OCI-LY7 (cell line): ENCODE measurements at regions not wholly inside any gene's neighbourhood (a gene's known extent, or its start where the extent isn't known, plus 50 kb on each side); places are given as distances from the start of the nearest gene placed in this dataset.
"Not testable (repeated sequence)": the region's sequence is repeated elsewhere in the genome, so short reads cannot be mapped to it uniquely, and the experiment has no call there.

Source experiments
- BruUV-seq: library from RNA; stranded (reverse); fragments of 400-500 nt; replicated peaks from 2 replicates; lab custom pipeline; 2021; lab: Mats Ljungman, UMichigan
- CTCF ChIA-PET: fragments of 300-600 bp; sonication (Branson Sonifier 250); formaldehyde crosslinking; loops from one replicate; lab custom pipeline; 2022; ENCODE audit warnings: antibody characterized with exemption; ENCODE audit not compliant: unreplicated experiment; lab: Charles Lee
- POLR2A ChIA-PET: fragments of 300-600 bp; sonication (Branson Sonifier 250); formaldehyde crosslinking; loops from one replicate; lab custom pipeline; 2022; ENCODE audit warnings: antibody characterized with exemption; lab: Charles Lee
- DNase-seq: peaks from one replicate; pipeline ENCODE4 v3.0.0-alpha.2; 2015; ENCODE audit warnings: low spot score
- H2AFZ ChIP-seq: fragments of 200-600 bp; sonication (generic), shearing (Covaris generic); 2 replicates; pipeline ENCODE4 v1.6.1; 2014; ENCODE audit warnings: mild to moderate bottlenecking, antibody characterized with exemption, low read length, moderate library complexity
- H3K27ac ChIP-seq: fragments of 200-600 bp; sonication (generic); 2 replicates; pipeline ENCODE4 v1.5.1; 2014; ENCODE audit warnings: mixed run types, low read depth, mild to moderate bottlenecking, moderate library complexity, low read length, inconsistent platforms; ENCODE audit not compliant: poor library complexity, severe bottlenecking
- H3K36me3 ChIP-seq: fragments of 200-600 bp; sonication (generic); 2 replicates; pipeline ENCODE4 v1.6.1; 2014; ENCODE audit warnings: mild to moderate bottlenecking, antibody characterized with exemption, low read length, moderate library complexity, mixed read lengths; ENCODE audit not compliant: insufficient read depth
- H3K4me1 ChIP-seq: fragments of 200-600 bp; sonication (generic); 2 replicates; pipeline ENCODE4 v1.5.1; 2014; ENCODE audit warnings: mild to moderate bottlenecking, low read length; ENCODE audit not compliant: insufficient read depth, poor library complexity, severe bottlenecking
- H3K4me2 ChIP-seq: fragments of 200-600 bp; sonication (generic); 2 replicates; pipeline ENCODE4 v1.6.1; 2014; ENCODE audit warnings: mild to moderate bottlenecking, low read length
- H3K4me3 ChIP-seq: fragments of 200-600 bp; sonication (generic); 2 replicates; pipeline ENCODE4 v1.5.1; 2014; ENCODE audit warnings: mild to moderate bottlenecking, low read depth, low read length; ENCODE audit not compliant: poor library complexity, severe bottlenecking
- H3K79me2 ChIP-seq: fragments of 200-600 bp; sonication (generic); 2 replicates; pipeline ENCODE4 v1.6.1; 2016; ENCODE audit warnings: low read depth, mild to moderate bottlenecking, low read length, moderate library complexity, mixed read lengths; ENCODE audit not compliant: insufficient read depth
- H3K9me2 ChIP-seq: fragments of 200-600 bp; sonication (generic); 2 replicates; pipeline ENCODE4 v1.6.1; 2016; ENCODE audit warnings: mild to moderate bottlenecking, low read length, mixed read lengths; ENCODE audit not compliant: insufficient read depth
- H3K9me3 ChIP-seq: fragments of 200-600 bp; sonication (generic); 2 replicates; pipeline ENCODE4 v1.6.1; 2014; ENCODE audit warnings: mild to moderate bottlenecking, mixed run types, low read length, mixed read lengths
- H4K20me1 ChIP-seq: fragments of 200-600 bp; sonication (generic); 2 replicates; pipeline ENCODE4 v1.6.1; 2014; ENCODE audit warnings: mild to moderate bottlenecking, antibody characterized with exemption, low read length, moderate library complexity, mixed read lengths; ENCODE audit not compliant: insufficient read depth
- CTCF ChIP-seq: fragments of 200-600 bp; sonication (generic); conservative IDR thresholded peaks from 2 replicates; pipeline ENCODE4 v1.5.1; 2014; ENCODE audit warnings: mild to moderate bottlenecking, antibody characterized with exemption, low read length, moderate library complexity, mixed read lengths
- EZH2phosphoT487 ChIP-seq: fragments of 200-600 bp; sonication (generic); IDR thresholded peaks from 2 replicates; pipeline ENCODE4 v1.6.1; 2018; ENCODE audit warnings: low read depth, borderline replicate concordance, mild to moderate bottlenecking, mixed run types, antibody characterized with exemption, low read length, moderate library complexity, mixed read lengths
- intact Hi-C: fragments of 100-400 bp; cut with micrococcal nuclease; formaldehyde crosslinking; loops from one replicate; pipeline ENCODE4 v1.10.0; 2022; ENCODE audit not compliant: unreplicated experiment

- CTCF ChIA-PET, result no interaction called here
- Histone ChIP-seq H3K79me2 (no peaks in the 10 kb centered on the region), H3K36me3 (no peaks in the 10 kb centered on the region), H2AFZ (no peak overlapping the region), H3K4me2 (no peak overlapping the region), H3K4me3 (no peak overlapping the region), H3K27ac (no peak overlapping the region), H3K9me3 (no peaks in the 10 kb centered on the region), H4K20me1 (no peaks in the 10 kb centered on the region), H3K9me2 (no peaks in the 10 kb centered on the region), H3K4me1 (no peaks in the 10 kb centered on the region)
- no TSS peak for BruUV-seq
- POLR2A ChIA-PET, result no interaction called here
- DNase-seq, result no peak
- TF ChIP-seq EZH2phosphoT487 (no peak), CTCF (no peak)
- intact Hi-C loops, result loop anchor here (5.0 kb wide), 1 partner anchor 1030 kb away; no protein-coding TSS in a partner anchor
Measured at GRCh38 chr5:34467436-34467835, 188.7 kb upstream of the RAI14 start.

- H3K4me2 ChIP-seq, POLR2A ChIA-PET, H2AFZ ChIP-seq, BruUV-seq, H3K27ac ChIP-seq, H3K79me2 ChIP-seq, H3K36me3 ChIP-seq, H3K9me3 ChIP-seq, H3K9me2 ChIP-seq, DNase-seq, CTCF ChIA-PET, H3K4me1 ChIP-seq, H3K4me3 ChIP-seq, H4K20me1 ChIP-seq: not testable (repeated sequence)
- intact Hi-C loops, result loop anchor here (5.0 kb wide), 1 partner anchor 1031 kb away; no protein-coding TSS in a partner anchor
Measured at GRCh38 chr5:34467984-34468383, 188.1 kb upstream of the RAI14 start.

GRCh38 chr5:34469971-34470370, 186.2 kb upstream of the RAI14 start:
- intact Hi-C loops, result loop anchor here (5.0 kb wide), 3 partner anchors 427 to 1033 kb away; no protein-coding TSS in a partner anchor
- no peak for DNase-seq
- no peaks in the 10 kb centered on the region for H3K36me3 ChIP-seq
- H3K4me2 ChIP-seq, result no peak overlapping the region
- POLR2A ChIA-PET, result no interaction called here
- H3K27ac ChIP-seq, result no peak overlapping the region
- CTCF ChIA-PET, result no interaction called here
- H3K9me3 ChIP-seq, result no peaks in the 10 kb centered on the region
- no peaks in the 10 kb centered on the region for H4K20me1 ChIP-seq
- H3K9me2 ChIP-seq, result no peaks in the 10 kb centered on the region
- H3K4me3 ChIP-seq, result no peak overlapping the region
- BruUV-seq, result no TSS peak
- no peaks in the 10 kb centered on the region for H3K4me1 ChIP-seq
- no peak overlapping the region for H2AFZ ChIP-seq
- no peaks in the 10 kb centered on the region for H3K79me2 ChIP-seq
- TF ChIP-seq EZH2phosphoT487, result no peak
- TF ChIP-seq CTCF, result no peak
